ENCODE measurements at regions not wholly inside any gene's neighbourhood (a gene's known extent, or its start where the extent isn't known, plus 50 kb on each side); places are given as distances from the start of the nearest gene placed in this dataset.
A peak's percentile ranks its signal among the peaks of the same experiment; 100 is the strongest.

- no peaks in the 10 kb centered on the region for H3F3A ChIP-seq (ENCODE audit: low read depth)
- TF ChIP-seq EZH2phosphoT487 (IDR thresholded peaks at IDR 0.05), result no peak
- no peak for TF ChIP-seq EZH2 (IDR thresholded peaks at IDR 0.05)
- TF ChIP-seq CTCF (IDR thresholded peaks at IDR 0.05), result no peak
- peak overlapping the region; percentile 59 for H3K27ac Mint-ChIP-seq
- no peaks in the 10 kb centered on the region for H3K27me3 ChIP-seq
- no peaks in the 10 kb centered on the region for H3K79me2 ChIP-seq (ENCODE audit: low read depth)
- no peaks in the 10 kb centered on the region for H3K4me1 ChIP-seq
- H2AFZ ChIP-seq (replicated peaks), result no peak overlapping the region
- no peak overlapping the region for H3K4me3 Mint-ChIP-seq
- no peaks in the 10 kb centered on the region for H3K36me3 Mint-ChIP-seq
- no peaks in the 10 kb centered on the region for H4K20me1 ChIP-seq (ENCODE audit: low read depth)
- H3K4me2 ChIP-seq, result no peak overlapping the region
- peak; percentile 24 for DNase-seq (ENCODE audit: low spot score)
- H3K27ac ChIP-seq, result no peak overlapping the region
- H3K9me3 ChIP-seq (ENCODE audit: low read depth), result no peaks in the 10 kb centered on the region
- peaks cover 43% of the 10 kb centered on the region for H3K4me1 Mint-ChIP-seq
- peaks cover 3% of the 10 kb centered on the region for H3K27me3 Mint-ChIP-seq (ENCODE audit: insufficient read depth, low read depth)
- H3K9ac ChIP-seq, result no peak overlapping the region
- no peak overlapping the region for H3K4me3 ChIP-seq
- H3K9me3 Mint-ChIP-seq, result peaks cover 2% of the 10 kb centered on the region
- H3K36me3 ChIP-seq, result no peaks in the 10 kb centered on the region
Measured at GRCh38 chr20:60361761-60362395, 403.7 kb downstream of the CDH26 start.

- H3K27me3 ChIP-seq, result no peaks in the 10 kb centered on the region
- no peak overlapping the region for H3K9ac ChIP-seq
- no peak for DNase-seq (ENCODE audit: low spot score)
- H3K4me1 ChIP-seq, result no peaks in the 10 kb centered on the region
- H3F3A ChIP-seq (ENCODE audit: low read depth), result no peaks in the 10 kb centered on the region
- peak overlapping the region; percentile 39 for H3K27ac Mint-ChIP-seq
- H3K36me3 ChIP-seq, result no peaks in the 10 kb centered on the region
- H3K4me2 ChIP-seq, result no peak overlapping the region
- no peaks in the 10 kb centered on the region for H4K20me1 ChIP-seq (ENCODE audit: low read depth)
- no peak for TF ChIP-seq CTCF (IDR thresholded peaks at IDR 0.05)
- no peak for TF ChIP-seq EZH2phosphoT487 (IDR thresholded peaks at IDR 0.05)
- TF ChIP-seq EZH2 (IDR thresholded peaks at IDR 0.05), result no peak
- H3K79me2 ChIP-seq (ENCODE audit: low read depth), result no peaks in the 10 kb centered on the region
- H3K9me3 ChIP-seq (ENCODE audit: low read depth), result no peaks in the 10 kb centered on the region
- H3K4me3 ChIP-seq, result no peak overlapping the region
- no peak overlapping the region for H2AFZ ChIP-seq (replicated peaks)
- H3K27me3 Mint-ChIP-seq (ENCODE audit: insufficient read depth, low read depth), result peaks cover 3% of the 10 kb centered on the region
- peaks cover 43% of the 10 kb centered on the region for H3K4me1 Mint-ChIP-seq
- H3K9me3 Mint-ChIP-seq, result peaks cover 2% of the 10 kb centered on the region
- H3K4me3 Mint-ChIP-seq, result no peak overlapping the region
- no peaks in the 10 kb centered on the region for H3K36me3 Mint-ChIP-seq
- H3K27ac ChIP-seq, result no peak overlapping the region
Measured at GRCh38 chr20:60362531-60362930, 404.3 kb downstream of the CDH26 start.

GRCh38 chr20:60363698-60364097 lies 405.5 kb downstream of the CDH26 start:
- H3K4me1 Mint-ChIP-seq, result peaks cover 43% of the 10 kb centered on the region
- no peaks in the 10 kb centered on the region for H3K36me3 ChIP-seq
- no peak overlapping the region for H2AFZ ChIP-seq (replicated peaks)
- no peaks in the 10 kb centered on the region for H3K4me1 ChIP-seq
- H3K9me3 Mint-ChIP-seq, result peaks cover 9% of the 10 kb centered on the region
- H3K9ac ChIP-seq, result no peak overlapping the region
- H3K27me3 Mint-ChIP-seq (ENCODE audit: insufficient read depth, low read depth), result peaks cover 3% of the 10 kb centered on the region
- H3K4me3 Mint-ChIP-seq, result no peak overlapping the region
- no peaks in the 10 kb centered on the region for H3F3A ChIP-seq (ENCODE audit: low read depth)
- no peaks in the 10 kb centered on the region for H4K20me1 ChIP-seq (ENCODE audit: low read depth)
- no peak overlapping the region for H3K27ac ChIP-seq
- no peak overlapping the region for H3K4me3 ChIP-seq
- no peaks in the 10 kb centered on the region for H3K36me3 Mint-ChIP-seq
- H3K4me2 ChIP-seq, result no peak overlapping the region
- H3K27me3 ChIP-seq, result no peaks in the 10 kb centered on the region
- no peaks in the 10 kb centered on the region for H3K9me3 ChIP-seq (ENCODE audit: low read depth)
- no peak for DNase-seq (ENCODE audit: low spot score)
- H3K79me2 ChIP-seq (ENCODE audit: low read depth), result no peaks in the 10 kb centered on the region
- no peak for TF ChIP-seq CTCF (IDR thresholded peaks at IDR 0.05)
- no peak for TF ChIP-seq EZH2 (IDR thresholded peaks at IDR 0.05)
- TF ChIP-seq EZH2phosphoT487 (IDR thresholded peaks at IDR 0.05), result no peak
- peak overlapping the region; percentile 78 for H3K27ac Mint-ChIP-seq
